ENCODE measurements at regions not wholly inside any gene's neighbourhood (a gene's known extent, or its start where the extent isn't known, plus 50 kb on each side); places are given as distances from the start of the nearest gene placed in this dataset.

DNA sequence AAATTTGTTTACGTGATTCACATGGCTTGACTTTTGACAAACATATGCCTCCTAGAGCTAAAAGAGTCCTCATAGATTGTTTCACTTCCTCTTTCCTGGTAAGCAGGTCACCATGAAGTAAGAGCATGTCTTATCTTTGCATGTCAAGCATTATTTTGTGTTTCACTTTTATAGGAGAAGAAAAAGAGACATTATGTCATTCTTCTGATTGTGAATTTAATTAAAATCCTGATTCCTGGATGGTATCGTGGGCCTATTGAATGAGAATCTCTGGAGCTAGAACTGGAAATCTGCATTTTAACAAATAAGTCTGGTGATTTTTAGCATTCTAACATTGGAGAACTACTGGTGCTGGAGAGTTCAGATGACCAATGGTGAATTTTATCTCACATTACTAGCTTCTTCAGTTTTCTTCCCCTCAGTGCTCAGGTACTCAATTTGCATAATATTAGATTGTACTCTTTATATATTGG, 218.6 kb upstream of the ATP2B1 start (continued):
- TF ChIP-seq, protein P1, sequence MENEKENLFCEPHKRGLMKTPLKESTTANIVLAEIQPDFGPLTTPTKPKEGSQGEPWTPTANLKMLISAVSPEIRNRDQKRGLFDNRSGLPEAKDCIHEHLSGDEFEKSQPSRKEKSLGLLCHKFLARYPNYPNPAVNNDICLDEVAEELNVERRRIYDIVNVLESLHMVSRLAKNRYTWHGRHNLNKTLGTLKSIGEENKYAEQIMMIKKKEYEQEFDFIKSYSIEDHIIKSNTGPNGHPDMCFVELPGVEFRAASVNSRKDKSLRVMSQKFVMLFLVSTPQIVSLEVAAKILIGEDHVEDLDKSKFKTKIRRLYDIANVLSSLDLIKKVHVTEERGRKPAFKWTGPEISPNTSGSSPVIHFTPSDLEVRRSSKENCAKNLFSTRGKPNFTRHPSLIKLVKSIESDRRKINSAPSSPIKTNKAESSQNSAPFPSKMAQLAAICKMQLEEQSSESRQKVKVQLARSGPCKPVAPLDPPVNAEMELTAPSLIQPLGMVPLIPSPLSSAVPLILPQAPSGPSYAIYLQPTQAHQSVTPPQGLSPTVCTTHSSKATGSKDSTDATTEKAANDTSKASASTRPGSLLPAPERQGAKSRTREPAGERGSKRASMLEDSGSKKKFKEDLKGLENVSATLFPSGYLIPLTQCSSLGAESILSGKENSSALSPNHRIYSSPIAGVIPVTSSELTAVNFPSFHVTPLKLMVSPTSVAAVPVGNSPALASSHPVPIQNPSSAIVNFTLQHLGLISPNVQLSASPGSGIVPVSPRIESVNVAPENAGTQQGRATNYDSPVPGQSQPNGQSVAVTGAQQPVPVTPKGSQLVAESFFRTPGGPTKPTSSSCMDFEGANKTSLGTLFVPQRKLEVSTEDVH (IDR thresholded peaks at IDR 0.05; ENCODE audit: low read depth, partially characterized antibody): no peak
- TF ChIP-seq, protein P2, sequence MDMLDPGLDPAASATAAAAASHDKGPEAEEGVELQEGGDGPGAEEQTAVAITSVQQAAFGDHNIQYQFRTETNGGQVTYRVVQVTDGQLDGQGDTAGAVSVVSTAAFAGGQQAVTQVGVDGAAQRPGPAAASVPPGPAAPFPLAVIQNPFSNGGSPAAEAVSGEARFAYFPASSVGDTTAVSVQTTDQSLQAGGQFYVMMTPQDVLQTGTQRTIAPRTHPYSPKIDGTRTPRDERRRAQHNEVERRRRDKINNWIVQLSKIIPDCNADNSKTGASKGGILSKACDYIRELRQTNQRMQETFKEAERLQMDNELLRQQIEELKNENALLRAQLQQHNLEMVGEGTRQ (IDR thresholded peaks at IDR 0.05; ENCODE audit: borderline replicate concordance, low read depth, low read length): no peak
- TF ChIP-seq ZNF384 (IDR thresholded peaks at IDR 0.05; ENCODE audit: borderline replicate concordance, low read depth, low read length) (no peak), ASH2L (IDR thresholded peaks at IDR 0.05; ENCODE audit: borderline replicate concordance, low read depth) (no peak), TBL1XR1 (IDR thresholded peaks at IDR 0.05; ENCODE audit: low read depth, low read length) (0 out of 2 replicates have a peak, but pooled peaks have one; percentile 30), CHD4 (IDR thresholded peaks at IDR 0.05) (no peak), FOXK2 (IDR thresholded peaks at IDR 0.05) (no peak), RCOR1 (conservative IDR thresholded peaks at IDR 0.05; ENCODE audit: low read depth, low read length) (no peak), POU2F2 (IDR thresholded peaks at IDR 0.05; ENCODE audit: borderline replicate concordance, low read depth, low read length) (no peak), POLR2AphosphoS5 (IDR thresholded peaks at IDR 0.05; ENCODE audit: low read length) (0 out of 2 replicates have a peak, but pooled peaks have one; percentile 16), BCL11A (IDR thresholded peaks at IDR 0.05; ENCODE audit: low read depth, low read length) (peak; percentile 81), FOXM1 (IDR thresholded peaks at IDR 0.05; ENCODE audit: low read depth, low read length) (peak; percentile 93)
- TF ChIP-seq, protein P3, sequence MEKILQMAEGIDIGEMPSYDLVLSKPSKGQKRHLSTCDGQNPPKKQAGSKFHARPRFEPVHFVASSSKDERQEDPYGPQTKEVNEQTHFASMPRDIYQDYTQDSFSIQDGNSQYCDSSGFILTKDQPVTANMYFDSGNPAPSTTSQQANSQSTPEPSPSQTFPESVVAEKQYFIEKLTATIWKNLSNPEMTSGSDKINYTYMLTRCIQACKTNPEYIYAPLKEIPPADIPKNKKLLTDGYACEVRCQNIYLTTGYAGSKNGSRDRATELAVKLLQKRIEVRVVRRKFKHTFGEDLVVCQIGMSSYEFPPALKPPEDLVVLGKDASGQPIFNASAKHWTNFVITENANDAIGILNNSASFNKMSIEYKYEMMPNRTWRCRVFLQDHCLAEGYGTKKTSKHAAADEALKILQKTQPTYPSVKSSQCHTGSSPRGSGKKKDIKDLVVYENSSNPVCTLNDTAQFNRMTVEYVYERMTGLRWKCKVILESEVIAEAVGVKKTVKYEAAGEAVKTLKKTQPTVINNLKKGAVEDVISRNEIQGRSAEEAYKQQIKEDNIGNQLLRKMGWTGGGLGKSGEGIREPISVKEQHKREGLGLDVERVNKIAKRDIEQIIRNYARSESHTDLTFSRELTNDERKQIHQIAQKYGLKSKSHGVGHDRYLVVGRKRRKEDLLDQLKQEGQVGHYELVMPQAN (conservative IDR thresholded peaks at IDR 0.05): no peak; the same call in 1 of the 2 replicates
- TF ChIP-seq, protein P4, sequence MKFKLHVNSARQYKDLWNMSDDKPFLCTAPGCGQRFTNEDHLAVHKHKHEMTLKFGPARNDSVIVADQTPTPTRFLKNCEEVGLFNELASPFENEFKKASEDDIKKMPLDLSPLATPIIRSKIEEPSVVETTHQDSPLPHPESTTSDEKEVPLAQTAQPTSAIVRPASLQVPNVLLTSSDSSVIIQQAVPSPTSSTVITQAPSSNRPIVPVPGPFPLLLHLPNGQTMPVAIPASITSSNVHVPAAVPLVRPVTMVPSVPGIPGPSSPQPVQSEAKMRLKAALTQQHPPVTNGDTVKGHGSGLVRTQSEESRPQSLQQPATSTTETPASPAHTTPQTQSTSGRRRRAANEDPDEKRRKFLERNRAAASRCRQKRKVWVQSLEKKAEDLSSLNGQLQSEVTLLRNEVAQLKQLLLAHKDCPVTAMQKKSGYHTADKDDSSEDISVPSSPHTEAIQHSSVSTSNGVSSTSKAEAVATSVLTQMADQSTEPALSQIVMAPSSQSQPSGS (IDR thresholded peaks at IDR 0.05; ENCODE audit: low read length): peak; percentile 91
- TF ChIP-seq, protein P5, sequence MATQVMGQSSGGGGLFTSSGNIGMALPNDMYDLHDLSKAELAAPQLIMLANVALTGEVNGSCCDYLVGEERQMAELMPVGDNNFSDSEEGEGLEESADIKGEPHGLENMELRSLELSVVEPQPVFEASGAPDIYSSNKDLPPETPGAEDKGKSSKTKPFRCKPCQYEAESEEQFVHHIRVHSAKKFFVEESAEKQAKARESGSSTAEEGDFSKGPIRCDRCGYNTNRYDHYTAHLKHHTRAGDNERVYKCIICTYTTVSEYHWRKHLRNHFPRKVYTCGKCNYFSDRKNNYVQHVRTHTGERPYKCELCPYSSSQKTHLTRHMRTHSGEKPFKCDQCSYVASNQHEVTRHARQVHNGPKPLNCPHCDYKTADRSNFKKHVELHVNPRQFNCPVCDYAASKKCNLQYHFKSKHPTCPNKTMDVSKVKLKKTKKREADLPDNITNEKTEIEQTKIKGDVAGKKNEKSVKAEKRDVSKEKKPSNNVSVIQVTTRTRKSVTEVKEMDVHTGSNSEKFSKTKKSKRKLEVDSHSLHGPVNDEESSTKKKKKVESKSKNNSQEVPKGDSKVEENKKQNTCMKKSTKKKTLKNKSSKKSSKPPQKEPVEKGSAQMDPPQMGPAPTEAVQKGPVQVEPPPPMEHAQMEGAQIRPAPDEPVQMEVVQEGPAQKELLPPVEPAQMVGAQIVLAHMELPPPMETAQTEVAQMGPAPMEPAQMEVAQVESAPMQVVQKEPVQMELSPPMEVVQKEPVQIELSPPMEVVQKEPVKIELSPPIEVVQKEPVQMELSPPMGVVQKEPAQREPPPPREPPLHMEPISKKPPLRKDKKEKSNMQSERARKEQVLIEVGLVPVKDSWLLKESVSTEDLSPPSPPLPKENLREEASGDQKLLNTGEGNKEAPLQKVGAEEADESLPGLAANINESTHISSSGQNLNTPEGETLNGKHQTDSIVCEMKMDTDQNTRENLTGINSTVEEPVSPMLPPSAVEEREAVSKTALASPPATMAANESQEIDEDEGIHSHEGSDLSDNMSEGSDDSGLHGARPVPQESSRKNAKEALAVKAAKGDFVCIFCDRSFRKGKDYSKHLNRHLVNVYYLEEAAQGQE (IDR thresholded peaks at IDR 0.05; ENCODE audit: low read depth, low read length): no peak
- TF ChIP-seq, protein P6, sequence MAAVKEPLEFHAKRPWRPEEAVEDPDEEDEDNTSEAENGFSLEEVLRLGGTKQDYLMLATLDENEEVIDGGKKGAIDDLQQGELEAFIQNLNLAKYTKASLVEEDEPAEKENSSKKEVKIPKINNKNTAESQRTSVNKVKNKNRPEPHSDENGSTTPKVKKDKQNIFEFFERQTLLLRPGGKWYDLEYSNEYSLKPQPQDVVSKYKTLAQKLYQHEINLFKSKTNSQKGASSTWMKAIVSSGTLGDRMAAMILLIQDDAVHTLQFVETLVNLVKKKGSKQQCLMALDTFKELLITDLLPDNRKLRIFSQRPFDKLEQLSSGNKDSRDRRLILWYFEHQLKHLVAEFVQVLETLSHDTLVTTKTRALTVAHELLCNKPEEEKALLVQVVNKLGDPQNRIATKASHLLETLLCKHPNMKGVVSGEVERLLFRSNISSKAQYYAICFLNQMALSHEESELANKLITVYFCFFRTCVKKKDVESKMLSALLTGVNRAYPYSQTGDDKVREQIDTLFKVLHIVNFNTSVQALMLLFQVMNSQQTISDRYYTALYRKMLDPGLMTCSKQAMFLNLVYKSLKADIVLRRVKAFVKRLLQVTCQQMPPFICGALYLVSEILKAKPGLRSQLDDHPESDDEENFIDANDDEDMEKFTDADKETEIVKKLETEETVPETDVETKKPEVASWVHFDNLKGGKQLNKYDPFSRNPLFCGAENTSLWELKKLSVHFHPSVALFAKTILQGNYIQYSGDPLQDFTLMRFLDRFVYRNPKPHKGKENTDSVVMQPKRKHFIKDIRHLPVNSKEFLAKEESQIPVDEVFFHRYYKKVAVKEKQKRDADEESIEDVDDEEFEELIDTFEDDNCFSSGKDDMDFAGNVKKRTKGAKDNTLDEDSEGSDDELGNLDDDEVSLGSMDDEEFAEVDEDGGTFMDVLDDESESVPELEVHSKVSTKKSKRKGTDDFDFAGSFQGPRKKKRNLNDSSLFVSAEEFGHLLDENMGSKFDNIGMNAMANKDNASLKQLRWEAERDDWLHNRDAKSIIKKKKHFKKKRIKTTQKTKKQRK (IDR thresholded peaks at IDR 0.05; ENCODE audit: low read depth, low read length): no peak

Measured in GM12878 (cell line).